ENCODE measurements at regions not wholly inside any gene's neighbourhood (a gene's known extent, or its start where the extent isn't known, plus 50 kb on each side); places are given as distances from the start of the nearest gene placed in this dataset.

- H3K79me2 ChIP-seq (ENCODE audit: control insufficient read depth, insufficient read depth, low read length) = no peaks in the 10 kb centered on the region
- ChIA-PET POLR2A (no interaction called here), CTCF (no interaction called here)
- 78% methylated on average over 1 of the region's 2 CpGs for WGBS (ENCODE audit: insufficient coverage)
- DNase-seq (no peak), ATAC-seq (ENCODE audit: low read depth) (no peak)
- TF ChIP-seq CTCF (IDR thresholded peaks at IDR 0.05) = no peak
- TF ChIP-seq EZH2 (IDR thresholded peaks at IDR 0.05; ENCODE audit: borderline replicate concordance, insufficient read depth, low read depth, low read length, poor library complexity, severe bottlenecking) = no peak
- H3K36me3 ChIP-seq (replicated peaks in 1 of 2; ENCODE audit: control extremely low read depth in 1 of 2, control insufficient read depth in 1 of 2, extremely low read depth in 1 of 2, insufficient read depth in 2 of 2, low read length in 1 of 2) = no peaks in the 10 kb centered on the region
- H3K9me3 ChIP-seq (ENCODE audit: control extremely low read depth in 1 of 3, control insufficient read depth in 2 of 3, insufficient read depth in 1 of 3, low read length in 2 of 3) = no peaks in the 10 kb centered on the region
- no peaks in the 10 kb centered on the region for H3K27me3 ChIP-seq (replicated peaks in 1 of 4; ENCODE audit: control extremely low read depth in 1 of 4, control insufficient read depth in 3 of 4, insufficient read depth in 4 of 4, low read length in 3 of 4)
- no peaks in the 10 kb centered on the region for H3K4me1 Mint-ChIP-seq
- H2AFZ ChIP-seq (ENCODE audit: insufficient read depth, low read depth, low read length, poor library complexity, severe bottlenecking) = no peak overlapping the region
- no peaks in the 10 kb centered on the region for H3K4me1 ChIP-seq (ENCODE audit: control insufficient read depth in 2 of 2, insufficient read depth in 2 of 2, low read length in 2 of 2)
- H3K4me3 Mint-ChIP-seq = no peak overlapping the region
- H4K20me1 ChIP-seq (ENCODE audit: control insufficient read depth, insufficient read depth, low read length, poor library complexity, severe bottlenecking) = no peaks in the 10 kb centered on the region
- no peak overlapping the region for H3K4me3 ChIP-seq (ENCODE audit: control extremely low read depth in 1 of 5, extremely low read depth in 1 of 5, insufficient read depth in 1 of 5, low read depth in 2 of 5, low read length in 4 of 5)
- no peak overlapping the region for H3K27ac ChIP-seq (ENCODE audit: low read length in 2 of 2)
- H3K27me3 Mint-ChIP-seq = no peaks in the 10 kb centered on the region
- no peak overlapping the region for H3K9ac ChIP-seq (ENCODE audit: low read length)
- no peak overlapping the region for H3K27ac Mint-ChIP-seq
- H3K4me2 ChIP-seq (replicated peaks; ENCODE audit: low read depth, low read length, poor library complexity, severe bottlenecking) = no peak overlapping the region
- no peaks in the 10 kb centered on the region for H3K9me3 Mint-ChIP-seq (ENCODE audit: insufficient read depth)
- intact Hi-C loops (cut with micrococcal nuclease) = no loop called here
These were observed 539.6 kb upstream of the MMS22L start for GRCh38 chr6:97822632-97823031.

DNA sequence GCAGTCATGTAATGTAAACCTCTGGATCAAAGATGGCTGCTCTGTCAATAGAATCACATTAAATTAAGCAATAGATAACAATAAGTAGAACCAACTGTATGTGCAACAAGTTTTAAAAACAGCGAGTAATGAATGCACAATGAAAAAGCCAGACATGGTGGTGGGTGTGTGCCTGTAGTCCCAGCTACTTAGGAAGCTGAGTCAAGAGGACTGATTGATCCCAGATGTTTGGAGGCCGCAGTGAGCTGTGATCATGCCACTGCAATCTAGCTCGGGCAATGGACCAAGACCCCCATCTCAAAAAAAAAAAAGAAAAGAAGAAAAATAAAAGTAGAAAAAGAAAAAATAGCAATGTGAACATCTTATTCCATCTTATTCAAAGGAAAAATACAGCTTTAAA is 558.7 kb upstream of the MMS22L start:
- Histone ChIP-seq H3K4me2 (replicated peaks; ENCODE audit: low read depth, low read length, poor library complexity, severe bottlenecking) (no peak overlapping the region), H3K27ac (ENCODE audit: low read length in 2 of 2) (no peak overlapping the region), H3K9me3 (ENCODE audit: control extremely low read depth in 1 of 3, control insufficient read depth in 2 of 3, insufficient read depth in 1 of 3, low read length in 2 of 3) (no peaks in the 10 kb centered on the region), H3K27me3 (replicated peaks in 1 of 4; ENCODE audit: control extremely low read depth in 1 of 4, control insufficient read depth in 3 of 4, insufficient read depth in 4 of 4, low read length in 3 of 4) (no peaks in the 10 kb centered on the region), H2AFZ (ENCODE audit: insufficient read depth, low read depth, low read length, poor library complexity, severe bottlenecking) (no peak overlapping the region), H3K4me3 (ENCODE audit: control extremely low read depth in 1 of 5, extremely low read depth in 1 of 5, insufficient read depth in 1 of 5, low read depth in 2 of 5, low read length in 4 of 5) (no peak overlapping the region), H3K79me2 (ENCODE audit: control insufficient read depth, insufficient read depth, low read length) (no peaks in the 10 kb centered on the region), H3K9ac (ENCODE audit: low read length) (no peak overlapping the region), H3K36me3 (replicated peaks in 1 of 2; ENCODE audit: control extremely low read depth in 1 of 2, control insufficient read depth in 1 of 2, extremely low read depth in 1 of 2, insufficient read depth in 2 of 2, low read length in 1 of 2) (no peaks in the 10 kb centered on the region), H4K20me1 (ENCODE audit: control insufficient read depth, insufficient read depth, low read length, poor library complexity, severe bottlenecking) (no peaks in the 10 kb centered on the region), H3K4me1 (ENCODE audit: control insufficient read depth in 2 of 2, insufficient read depth in 2 of 2, low read length in 2 of 2) (no peaks in the 10 kb centered on the region)
- Mint-ChIP-seq H3K4me1 (no peaks in the 10 kb centered on the region), H3K4me3 (no peak overlapping the region), H3K27ac (no peak overlapping the region), H3K9me3 (ENCODE audit: insufficient read depth) (no peaks in the 10 kb centered on the region), H3K27me3 (no peaks in the 10 kb centered on the region)
- TF ChIP-seq EZH2 (IDR thresholded peaks at IDR 0.05; ENCODE audit: borderline replicate concordance, insufficient read depth, low read depth, low read length, poor library complexity, severe bottlenecking) (no peak), CTCF (IDR thresholded peaks at IDR 0.05) (no peak)
- ATAC-seq (ENCODE audit: low read depth) (no peak), DNase-seq (no peak)
- WGBS (ENCODE audit: insufficient coverage) = no CpG with 5 or more reads among the region's 3 CpGs
- ChIA-PET POLR2A (no interaction called here), CTCF (no interaction called here)
- intact Hi-C loops (cut with micrococcal nuclease) = no loop called here

Measured in B cell (primary cell).